GM18511 (cell line): ENCODE measurements at regions not wholly inside any gene's neighbourhood (a gene's known extent, or its start where the extent isn't known, plus 50 kb on each side); places are given as distances from the start of the nearest gene placed in this dataset.

Source experiments
- ATAC-seq: cut with Tn5 transposase; IDR thresholded peaks from one replicate; pipeline ENCODE4 v1.9.1; 2021; ENCODE audit warnings: mild to moderate bottlenecking, moderate library complexity; ENCODE audit not compliant: unreplicated experiment

- ATAC-seq = no peak
Observed at GRCh38 chr2:15789381-15790062, 150.8 kb upstream of the MYCN start.

- no peak for ATAC-seq
Observed at GRCh38 chr2:15790326-15790725, 150.0 kb upstream of the MYCN start.

- ATAC-seq = no peak
Observed at GRCh38 chr2:15790838-15791237, 149.5 kb upstream of the MYCN start.

- no peak for ATAC-seq
Observed at GRCh38 chr2:15791294-15791693, 149.1 kb upstream of the MYCN start.

- ATAC-seq = no peak
Observed at GRCh38 chr2:15792331-15792730, 148.0 kb upstream of the MYCN start.

GRCh38 chr2:15793078-15793913 lies 147.1 kb upstream of the MYCN start:
- ATAC-seq = no peak

- ATAC-seq = no peak
Observed at GRCh38 chr2:15793978-15794377, 146.4 kb upstream of the MYCN start.

GRCh38 chr2:15794608-15795134 lies 145.7 kb upstream of the MYCN start:
- ATAC-seq = no peak

- no peak for ATAC-seq
Observed at GRCh38 chr2:15795426-15795825, 144.9 kb upstream of the MYCN start.

GRCh38 chr2:15796167-15796942 lies 144.0 kb upstream of the MYCN start:
- no peak for ATAC-seq

- no peak for ATAC-seq
Observed at GRCh38 chr2:15797231-15797938, 143.0 kb upstream of the MYCN start.

GRCh38 chr2:15797939-15798281 lies 142.4 kb upstream of the MYCN start:
- ATAC-seq = no peak

GRCh38 chr2:15798701-15799431 lies 141.5 kb upstream of the MYCN start:
- no peak for ATAC-seq

- ATAC-seq = peak; percentile 82
Observed at GRCh38 chr2:15799432-15799827, 140.9 kb upstream of the MYCN start.

GRCh38 chr2:15800495-15801329 lies 139.6 kb upstream of the MYCN start:
- ATAC-seq = no peak

- ATAC-seq = no peak
Observed at GRCh38 chr2:15801439-15801838, 138.9 kb upstream of the MYCN start.

- no peak for ATAC-seq
Observed at GRCh38 chr2:15801904-15802303, 138.4 kb upstream of the MYCN start.

GRCh38 chr2:15802657-15803542 lies 137.4 kb upstream of the MYCN start:
- no peak for ATAC-seq
